K562 (cell line): ENCODE measurements at regions not wholly inside any gene's neighbourhood (a gene's known extent, or its start where the extent isn't known, plus 50 kb on each side); places are given as distances from the start of the nearest gene placed in this dataset.
A peak's percentile ranks its signal among the peaks of the same experiment; 100 is the strongest.

Experiments
- ATAC-seq: fragments of 200-7000 bp; cut with Tn5 transposase; 3 replicates; pipeline ENCODE4 v1.9.1; 2020; ENCODE audit warnings: moderate library complexity
- BruUV-seq: library from RNA; stranded (reverse); fragments of 400-500 nt; replicated peaks from 2 replicates; lab custom pipeline; 2021; lab: Mats Ljungman, UMichigan
- CTCF ChIA-PET: fragments of 300-600 bp; formaldehyde crosslinking; extraction: SDS; loops from one replicate; lab custom pipeline; 2021; ENCODE audit warnings: low intra/inter-chr PET ratio; lab: Yijun Ruan, JAX
- POLR2A ChIA-PET: fragments of 300-600, 350-650 bp; sonication (Branson Sonifier 250); formaldehyde crosslinking; extraction: SDS; loops from one replicate; lab custom pipeline; 2021; ENCODE audit warnings: antibody characterized with exemption, inconsistent platforms; lab: Yijun Ruan, JAX
- DNase-seq, 4 experiments: peaks; one replicate each; pipeline versions ENCODE4 v3.0.0 to v3.0.0-alpha.2; 2011 to 2018; ENCODE audit warnings: low spot score in 3 of 4, mixed read lengths in 3 of 4; ENCODE audit errors: extremely low read depth in 1 of 4
- FAIRE-seq: peaks from 2 replicates; lab custom pipeline; 2011; peaks lifted over from hg19 to GRCh38; lab: Jason Lieb, UNC
- H2AFZ ChIP-seq: 2 replicates; pipeline ENCODE4 v1.6.0; 2011; ENCODE audit warnings: low read depth, low read length, control low read depth, inconsistent platforms
- H3K27ac ChIP-seq: fragments of 200-600 bp; 3 replicates; pipeline ENCODE4 v1.8.0; 2011; ENCODE audit warnings: low read depth, mild to moderate bottlenecking, control low read depth, inconsistent platforms, low read length, moderate library complexity, mixed read lengths; ENCODE audit errors: extremely low read depth
- H3K27me3 ChIP-seq, 2 experiments: fragments of 300-600 bp in 1 of 2; 2 replicates in 1 of 2; 3 replicates in 1 of 2; pipeline versions ENCODE4 v1.6.0 to v1.8.0; 2011; ENCODE audit warnings: inconsistent platforms in 2 of 2, low read length in 2 of 2, mild to moderate bottlenecking in 1 of 2, mixed read lengths in 1 of 2, moderate library complexity in 1 of 2; ENCODE audit not compliant: control insufficient read depth in 2 of 2, insufficient read depth in 2 of 2
- H3K36me3 ChIP-seq: fragments of 300-600 bp; 3 replicates; pipeline ENCODE4 v1.8.0; 2011; ENCODE audit warnings: mild to moderate bottlenecking, low read length, inconsistent platforms; ENCODE audit not compliant: control insufficient read depth, insufficient read depth
- H3K4me1 ChIP-seq, 2 experiments: fragments of 200-600 bp in 1 of 2; replicated peaks in 1 of 2; 2 replicates in 1 of 2; 3 replicates in 1 of 2; pipeline versions ENCODE4 v1.5.1 to v1.8.0; 2011; ENCODE audit warnings: inconsistent platforms in 2 of 2, low read length in 2 of 2, mild to moderate bottlenecking in 1 of 2, mixed read lengths in 1 of 2, moderate library complexity in 1 of 2; ENCODE audit not compliant: control insufficient read depth in 2 of 2, insufficient read depth in 2 of 2
- H3K4me2 ChIP-seq: 2 replicates; pipeline ENCODE4 v1.6.1; 2011; ENCODE audit warnings: low read length, control low read depth, inconsistent platforms, mixed read lengths; ENCODE audit not compliant: insufficient read depth
- H3K4me3 ChIP-seq: fragments of 200-600 bp; sonication (generic), shearing (Covaris generic); 2 replicates; pipeline ENCODE4 v1.5.1; 2016; ENCODE audit warnings: control low read depth, inconsistent platforms
- H3K79me2 ChIP-seq: fragments of 200-600 bp; 3 replicates; pipeline ENCODE4 v1.8.0; 2011; ENCODE audit warnings: low read length, inconsistent platforms; ENCODE audit not compliant: control insufficient read depth, insufficient read depth
- H3K9ac ChIP-seq, 2 experiments: 2 replicates each; pipeline versions ENCODE4 v1.6.0 to v1.6.1; 2011; ENCODE audit warnings: low read depth in 2 of 2, low read length in 2 of 2, control low read depth in 1 of 2, inconsistent platforms in 1 of 2, mild to moderate bottlenecking in 1 of 2, mixed read lengths in 1 of 2; ENCODE audit not compliant: insufficient read depth in 1 of 2
- H3K9me1 ChIP-seq: one replicate; pipeline ENCODE4 v1.6.0; 2011; ENCODE audit warnings: inconsistent platforms, mild to moderate bottlenecking, low read length, moderate library complexity; ENCODE audit not compliant: control insufficient read depth, insufficient read depth
- H3K9me3 ChIP-seq: replicated peaks from 2 replicates; pipeline ENCODE4 v1.5.1; 2011; ENCODE audit warnings: low read depth, low read length, inconsistent platforms; ENCODE audit not compliant: control insufficient read depth, insufficient read depth
- H4K20me1 ChIP-seq: replicated peaks from 2 replicates; pipeline ENCODE4 v1.6.1; 2011; ENCODE audit warnings: low read length, inconsistent platforms, mixed read lengths; ENCODE audit not compliant: control insufficient read depth, insufficient read depth
- C11orf30 ChIP-seq: fragments of 450-650 bp; IDR thresholded peaks from 2 replicates; pipeline ENCODE4 v1.6.1; 2016; ENCODE audit warnings: low read depth, mild to moderate bottlenecking
- MAFF ChIP-seq: IDR thresholded peaks from 2 replicates; pipeline ENCODE4 v1.6.1; 2012; ENCODE audit warnings: low read length, improper control_type of control experiment
- NCOA6 ChIP-seq: fragments of 450-650 bp; IDR thresholded peaks from 2 replicates; pipeline ENCODE4 v1.6.1; 2017; ENCODE audit warnings: mild to moderate bottlenecking
- NFIC ChIP-seq: fragments of 450-650 bp; IDR thresholded peaks from 2 replicates; pipeline ENCODE4 v1.6.1; 2017; ENCODE audit warnings: mild to moderate bottlenecking, inconsistent platforms
- PHB ChIP-seq: fragments of 250-450 bp; sonication (Bioruptor Pico); IDR thresholded peaks from 2 replicates; pipeline ENCODE4 v1.5.0; 2021
- POLR2H ChIP-seq: IDR thresholded peaks from 2 replicates; pipeline ENCODE4 v1.6.1; 2016; ENCODE audit warnings: missing genetic modification characterization, low read depth, mild to moderate bottlenecking, control low read depth, missing compliant biosample characterization, moderate library complexity
- SETDB1 ChIP-seq: IDR thresholded peaks from one replicate; pipeline ENCODE4 v1.6.1; 2012; ENCODE audit warnings: low read length, control low read depth, inconsistent platforms
- TARDBP ChIP-seq: fragments of 450-650 bp; IDR thresholded peaks from 2 replicates; pipeline ENCODE4 v1.6.1; 2016
- ZNF146 ChIP-seq: IDR thresholded peaks from one replicate; pipeline ENCODE4 v1.6.1; 2018; ENCODE audit warnings: missing compliant biosample characterization; ENCODE audit not compliant: unreplicated experiment
- ZNF316 ChIP-seq: fragments of 450-650 bp; IDR thresholded peaks from 2 replicates; pipeline ENCODE4 v1.6.1; 2016
- WGBS: fragments of 100-300 bp; shearing (Covaris generic); methylation state at CpG from one replicate; pipeline ENCODE4 v1.1.6; 2016; ENCODE audit warnings: low coverage, mixed read lengths; ENCODE audit not compliant: insufficient coverage; ENCODE audit errors: missing lambda C conversion rate; 5-methylcytosine and 5-hydroxymethylcytosine counted together
- in situ Hi-C: fragments of 300-500 bp; cut with MboI; formaldehyde crosslinking; loops from 4 replicates; pipeline ENCODE4 v1.15.0; 2018; ENCODE audit warnings: inconsistent platforms, mixed read lengths
- intact Hi-C: fragments of 100-400 bp; cut with micrococcal nuclease; formaldehyde crosslinking; loops from 2 replicates; pipeline ENCODE4 v1.14.2; 2022
- TF ChIP-seq, protein P1 (sequence below): fragments of 250-450 bp; sonication (Bioruptor Pico); IDR thresholded peaks from 2 replicates; pipeline ENCODE4 v1.8.0; 2021; ENCODE audit warnings: mild to moderate bottlenecking, moderate library complexity
- TF ChIP-seq, protein P2 (sequence below), 2 experiments: fragments of 450-650 bp in 1 of 2; sonication (generic) in 1 of 2; formaldehyde crosslinking; conservative IDR thresholded peaks; 2 replicates each; pipeline versions ENCODE4 v1.4.0 to v1.8.1; 2020 to 2022; ENCODE audit warnings: mild to moderate bottlenecking in 1 of 2, missing genetic modification reagents in 1 of 2
- TF ChIP-seq, protein P3 (sequence below): sonication (generic); formaldehyde crosslinking; IDR thresholded peaks from 2 replicates; pipeline ENCODE4 v1.8.0; 2022; ENCODE audit warnings: mild to moderate bottlenecking, missing genetic modification reagents
- TF ChIP-seq, protein P4 (sequence below): fragments of 450-650 bp; formaldehyde crosslinking; IDR thresholded peaks from 2 replicates; pipeline ENCODE4 v1.4.0; 2022; ENCODE audit warnings: missing genetic modification characterization

GRCh38 chr6:55674672-55675071 lies 95.7 kb upstream of the HMGCLL1 start:
- in situ Hi-C loops = no loop called here
- CTCF ChIA-PET = no interaction called here
- Histone ChIP-seq H2AFZ (no peak overlapping the region), H3K9me1 (no peaks in the 10 kb centered on the region), H3K4me1 (no peaks in the 10 kb centered on the region), H3K27ac (no peak overlapping the region), H3K9ac (no peak overlapping the region), H4K20me1 (no peaks in the 10 kb centered on the region), H3K36me3 (no peaks in the 10 kb centered on the region), H3K27me3 (no peaks in the 10 kb centered on the region), H3K4me3 (no peak overlapping the region), H3K4me2 (no peak overlapping the region), H3K9me3 (no peaks in the 10 kb centered on the region), H3K79me2 (no peaks in the 10 kb centered on the region)
- POLR2A ChIA-PET = no interaction called here
- BruUV-seq = no TSS peak
- TF ChIP-seq ZNF316 (peak; percentile 60; the same call in 1 of the 2 replicates), NFIC (no peak), PHB (CRISPR knock-in tag) (no peak), C11orf30 (0 out of 2 replicates have a peak, but pooled peaks have one; percentile 4), ZNF146 (CRISPR knock-in tag) (no peak), TARDBP (no peak), SETDB1 (no peak), NCOA6 (no peak), POLR2H (no peak), MAFF (peak; percentile 28)
- TF ChIP-seq, protein P1, sequence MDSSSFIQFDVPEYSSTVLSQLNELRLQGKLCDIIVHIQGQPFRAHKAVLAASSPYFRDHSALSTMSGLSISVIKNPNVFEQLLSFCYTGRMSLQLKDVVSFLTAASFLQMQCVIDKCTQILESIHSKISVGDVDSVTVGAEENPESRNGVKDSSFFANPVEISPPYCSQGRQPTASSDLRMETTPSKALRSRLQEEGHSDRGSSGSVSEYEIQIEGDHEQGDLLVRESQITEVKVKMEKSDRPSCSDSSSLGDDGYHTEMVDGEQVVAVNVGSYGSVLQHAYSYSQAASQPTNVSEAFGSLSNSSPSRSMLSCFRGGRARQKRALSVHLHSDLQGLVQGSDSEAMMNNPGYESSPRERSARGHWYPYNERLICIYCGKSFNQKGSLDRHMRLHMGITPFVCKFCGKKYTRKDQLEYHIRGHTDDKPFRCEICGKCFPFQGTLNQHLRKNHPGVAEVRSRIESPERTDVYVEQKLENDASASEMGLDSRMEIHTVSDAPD (CRISPR knock-in tag) = no peak
- TF ChIP-seq, protein P2, sequence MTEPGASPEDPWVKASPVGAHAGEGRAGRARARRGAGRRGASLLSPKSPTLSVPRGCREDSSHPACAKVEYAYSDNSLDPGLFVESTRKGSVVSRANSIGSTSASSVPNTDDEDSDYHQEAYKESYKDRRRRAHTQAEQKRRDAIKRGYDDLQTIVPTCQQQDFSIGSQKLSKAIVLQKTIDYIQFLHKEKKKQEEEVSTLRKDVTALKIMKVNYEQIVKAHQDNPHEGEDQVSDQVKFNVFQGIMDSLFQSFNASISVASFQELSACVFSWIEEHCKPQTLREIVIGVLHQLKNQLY (CRISPR knock-in tag; conservative IDR thresholded peaks at IDR 0.05) = no peak
- TF ChIP-seq, protein P3, sequence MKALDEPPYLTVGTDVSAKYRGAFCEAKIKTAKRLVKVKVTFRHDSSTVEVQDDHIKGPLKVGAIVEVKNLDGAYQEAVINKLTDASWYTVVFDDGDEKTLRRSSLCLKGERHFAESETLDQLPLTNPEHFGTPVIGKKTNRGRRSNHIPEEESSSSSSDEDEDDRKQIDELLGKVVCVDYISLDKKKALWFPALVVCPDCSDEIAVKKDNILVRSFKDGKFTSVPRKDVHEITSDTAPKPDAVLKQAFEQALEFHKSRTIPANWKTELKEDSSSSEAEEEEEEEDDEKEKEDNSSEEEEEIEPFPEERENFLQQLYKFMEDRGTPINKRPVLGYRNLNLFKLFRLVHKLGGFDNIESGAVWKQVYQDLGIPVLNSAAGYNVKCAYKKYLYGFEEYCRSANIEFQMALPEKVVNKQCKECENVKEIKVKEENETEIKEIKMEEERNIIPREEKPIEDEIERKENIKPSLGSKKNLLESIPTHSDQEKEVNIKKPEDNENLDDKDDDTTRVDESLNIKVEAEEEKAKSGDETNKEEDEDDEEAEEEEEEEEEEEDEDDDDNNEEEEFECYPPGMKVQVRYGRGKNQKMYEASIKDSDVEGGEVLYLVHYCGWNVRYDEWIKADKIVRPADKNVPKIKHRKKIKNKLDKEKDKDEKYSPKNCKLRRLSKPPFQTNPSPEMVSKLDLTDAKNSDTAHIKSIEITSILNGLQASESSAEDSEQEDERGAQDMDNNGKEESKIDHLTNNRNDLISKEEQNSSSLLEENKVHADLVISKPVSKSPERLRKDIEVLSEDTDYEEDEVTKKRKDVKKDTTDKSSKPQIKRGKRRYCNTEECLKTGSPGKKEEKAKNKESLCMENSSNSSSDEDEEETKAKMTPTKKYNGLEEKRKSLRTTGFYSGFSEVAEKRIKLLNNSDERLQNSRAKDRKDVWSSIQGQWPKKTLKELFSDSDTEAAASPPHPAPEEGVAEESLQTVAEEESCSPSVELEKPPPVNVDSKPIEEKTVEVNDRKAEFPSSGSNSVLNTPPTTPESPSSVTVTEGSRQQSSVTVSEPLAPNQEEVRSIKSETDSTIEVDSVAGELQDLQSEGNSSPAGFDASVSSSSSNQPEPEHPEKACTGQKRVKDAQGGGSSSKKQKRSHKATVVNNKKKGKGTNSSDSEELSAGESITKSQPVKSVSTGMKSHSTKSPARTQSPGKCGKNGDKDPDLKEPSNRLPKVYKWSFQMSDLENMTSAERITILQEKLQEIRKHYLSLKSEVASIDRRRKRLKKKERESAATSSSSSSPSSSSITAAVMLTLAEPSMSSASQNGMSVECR (CRISPR knock-in tag) = no peak
- TF ChIP-seq, protein P4, sequence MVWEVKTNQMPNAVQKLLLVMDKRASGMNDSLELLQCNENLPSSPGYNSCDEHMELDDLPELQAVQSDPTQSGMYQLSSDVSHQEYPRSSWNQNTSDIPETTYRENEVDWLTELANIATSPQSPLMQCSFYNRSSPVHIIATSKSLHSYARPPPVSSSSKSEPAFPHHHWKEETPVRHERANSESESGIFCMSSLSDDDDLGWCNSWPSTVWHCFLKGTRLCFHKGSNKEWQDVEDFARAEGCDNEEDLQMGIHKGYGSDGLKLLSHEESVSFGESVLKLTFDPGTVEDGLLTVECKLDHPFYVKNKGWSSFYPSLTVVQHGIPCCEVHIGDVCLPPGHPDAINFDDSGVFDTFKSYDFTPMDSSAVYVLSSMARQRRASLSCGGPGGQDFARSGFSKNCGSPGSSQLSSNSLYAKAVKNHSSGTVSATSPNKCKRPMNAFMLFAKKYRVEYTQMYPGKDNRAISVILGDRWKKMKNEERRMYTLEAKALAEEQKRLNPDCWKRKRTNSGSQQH (CRISPR knock-in tag) = no peak
- 0% methylated on average over 1 of the region's 1 CpG for WGBS
- ATAC-seq = no peak
- no peak for DNase-seq
- intact Hi-C loops = no loop called here
- FAIRE-seq = no peak
